ENCODE measurements at regions not wholly inside any gene's neighbourhood (a gene's known extent, or its start where the extent isn't known, plus 50 kb on each side); places are given as distances from the start of the nearest gene placed in this dataset.

- TF ChIP-seq CTCF (IDR thresholded peaks at IDR 0.05), result no peak
- no peak for TF ChIP-seq POLR2A (IDR thresholded peaks at IDR 0.05)
Measured at GRCh38 chr1:30041741-30042437, 681.5 kb downstream of the MATN1 start.
